ENCODE measurements at regions not wholly inside any gene's neighbourhood (a gene's known extent, or its start where the extent isn't known, plus 50 kb on each side); places are given as distances from the start of the nearest gene placed in this dataset.
"Not testable (repeated sequence)": the region's sequence is repeated elsewhere in the genome, so short reads cannot be mapped to it uniquely, and the experiment has no call there.

GRCh38 chr12:25687226-25687625 lies 134.1 kb upstream of the LMNTD1 start:
- Mint-ChIP-seq H3K9me3 (peaks cover 3% of the 10 kb centered on the region), H3K4me3 (no peak overlapping the region), H3K27me3 (ENCODE audit: low read depth) (no peaks in the 10 kb centered on the region), H3K4me1 (peaks cover 47% of the 10 kb centered on the region), H3K36me3 (ENCODE audit: low read depth) (peaks cover 3% of the 10 kb centered on the region), H3K27ac (peak overlapping the region in 1 of 3 experiments; percentile 19)
- TF ChIP-seq CTCF (IDR thresholded peaks at IDR 0.05; ENCODE audit: unreplicated experiment in 3 of 3), result no peak

- not testable (repeated sequence) for H3K36me3 Mint-ChIP-seq (ENCODE audit: low read depth); H3K4me3 Mint-ChIP-seq; H3K27me3 Mint-ChIP-seq (ENCODE audit: low read depth); H3K27ac Mint-ChIP-seq; H3K9me3 Mint-ChIP-seq
- peaks cover 45% of the 10 kb centered on the region for H3K4me1 Mint-ChIP-seq
Measured at GRCh38 chr12:25688851-25689250, 135.8 kb upstream of the LMNTD1 start.

- peaks cover 51% of the 10 kb centered on the region for H3K4me1 Mint-ChIP-seq
- no peak overlapping the region for H3K4me3 Mint-ChIP-seq
- peak overlapping the region in 2 of 3 experiments; percentile 95 to 99 for H3K27ac Mint-ChIP-seq
- no peak for TF ChIP-seq CTCF (IDR thresholded peaks at IDR 0.05; ENCODE audit: unreplicated experiment in 3 of 3)
- peaks cover 3% of the 10 kb centered on the region for H3K9me3 Mint-ChIP-seq
- H3K36me3 Mint-ChIP-seq (ENCODE audit: low read depth), result peaks cover 3% of the 10 kb centered on the region
- H3K27me3 Mint-ChIP-seq (ENCODE audit: low read depth), result no peaks in the 10 kb centered on the region
Measured at GRCh38 chr12:25689996-25690501, 137.0 kb upstream of the LMNTD1 start.

GRCh38 chr12:25690996-25691864 lies 138.1 kb upstream of the LMNTD1 start:
- Mint-ChIP-seq H3K4me3 (peak overlapping the region in 1 of 3 experiments; percentile 9), H3K9me3 (peaks cover 3% of the 10 kb centered on the region)

GRCh38 chr12:25691865-25692114 lies 138.7 kb upstream of the LMNTD1 start:
- H3K27ac Mint-ChIP-seq, result peak overlapping the region; percentile 73 to 99 (median 95)
- H3K27me3 Mint-ChIP-seq (ENCODE audit: low read depth), result no peaks in the 10 kb centered on the region
- no peak for TF ChIP-seq CTCF (IDR thresholded peaks at IDR 0.05; ENCODE audit: unreplicated experiment in 3 of 3)
- H3K36me3 Mint-ChIP-seq (ENCODE audit: low read depth), result peaks cover 3% of the 10 kb centered on the region
- peaks cover 56% of the 10 kb centered on the region for H3K4me1 Mint-ChIP-seq
- H3K9me3 Mint-ChIP-seq, result peaks cover 6% of the 10 kb centered on the region
- H3K4me3 Mint-ChIP-seq, result peak overlapping the region in 1 of 3 experiments; percentile 9

More at GRCh38 chr12:25690996-25691864, 138.1 kb upstream of the LMNTD1 start:
- peaks cover 56% of the 10 kb centered on the region for H3K4me1 Mint-ChIP-seq
- H3K36me3 Mint-ChIP-seq (ENCODE audit: low read depth), result peaks cover 3% of the 10 kb centered on the region
- H3K27ac Mint-ChIP-seq, result peak overlapping the region; percentile 73 to 99 (median 95)
- no peak for TF ChIP-seq CTCF (IDR thresholded peaks at IDR 0.05; ENCODE audit: unreplicated experiment in 3 of 3)
- no peaks in the 10 kb centered on the region for H3K27me3 Mint-ChIP-seq (ENCODE audit: low read depth)

- Mint-ChIP-seq H3K4me3 (peak overlapping the region in 2 of 3 experiments; percentile 9 to 26), H3K4me1 (peaks cover 56% of the 10 kb centered on the region), H3K27ac (peak overlapping the region; percentile 73 to 99 (median 95)), H3K36me3 (ENCODE audit: low read depth) (peaks cover 1% of the 10 kb centered on the region), H3K27me3 (ENCODE audit: low read depth) (no peaks in the 10 kb centered on the region), H3K9me3 (peaks cover 7% of the 10 kb centered on the region)
- TF ChIP-seq CTCF (IDR thresholded peaks at IDR 0.05; ENCODE audit: unreplicated experiment in 3 of 3), result no peak
Measured at GRCh38 chr12:25692115-25693035, 139.3 kb upstream of the LMNTD1 start.
